GM12878 (cell line): ENCODE measurements at regions not wholly inside any gene's neighbourhood (a gene's known extent, or its start where the extent isn't known, plus 50 kb on each side); places are given as distances from the start of the nearest gene placed in this dataset.
A peak's percentile ranks its signal among the peaks of the same experiment; 100 is the strongest.

ENCODE experiments used
- ATAC-seq: fragments of 200-7000 bp; cut with Tn5 transposase; 3 replicates; pipeline ENCODE4 v1.9.1; 2020; ENCODE audit warnings: mild to moderate bottlenecking, moderate library complexity
- BruUV-seq: library from RNA; stranded (reverse); fragments of 400-500 nt; replicated peaks from 2 replicates; lab custom pipeline; 2021; lab: Mats Ljungman, UMichigan
- CTCF ChIA-PET: fragments of 300-600 bp; sonication (Branson Sonifier 250); formaldehyde crosslinking; extraction: SDS; loops from one replicate; lab custom pipeline; 2021; ENCODE audit warnings: inconsistent platforms; lab: Yijun Ruan, JAX
- POLR2A ChIA-PET: fragments of 350-600 bp; formaldehyde crosslinking; extraction: SDS; loops from one replicate; lab custom pipeline; 2021; ENCODE audit warnings: inconsistent platforms; lab: Charles Lee
- RAD21 ChIA-PET: fragments of 300-600 bp; sonication (Branson Sonifier 250); formaldehyde crosslinking; loops from one replicate; lab custom pipeline; 2023; ENCODE audit warnings: antibody characterized with exemption; ENCODE audit not compliant: unreplicated experiment; lab: Charles Lee
- SMC1A ChIA-PET: fragments of 300-600 bp; sonication (Branson Sonifier 250); formaldehyde crosslinking; loops from one replicate; lab custom pipeline; 2023; ENCODE audit not compliant: unreplicated experiment, uncharacterized antibody; lab: Charles Lee
- DNase-seq: peaks from one replicate; pipeline ENCODE4 v3.0.0-alpha.2; 2011; ENCODE audit warnings: low read depth, low spot score
- FAIRE-seq: peaks from 3 replicates; lab custom pipeline; 2011; peaks lifted over from hg19 to GRCh38; lab: Jason Lieb, UNC
- H2AFZ ChIP-seq: 2 replicates; pipeline ENCODE4 v1.6.0; 2011; ENCODE audit warnings: low read depth, low read length, control low read depth; ENCODE audit not compliant: control insufficient read depth
- H3K27ac ChIP-seq: 2 replicates; pipeline ENCODE4 v1.5.1; 2011; ENCODE audit warnings: control low read depth; ENCODE audit not compliant: control insufficient read depth, insufficient read depth
- H3K27me3 ChIP-seq, 2 experiments: replicated peaks in 1 of 2; 2 replicates each; pipeline versions ENCODE4 v1.6.0 to v1.6.1; 2011; ENCODE audit warnings: low read length in 1 of 2; ENCODE audit not compliant: control insufficient read depth in 2 of 2, insufficient read depth in 2 of 2
- H3K36me3 ChIP-seq, 2 experiments: 2 replicates each; pipeline ENCODE4 v1.5.1; 2011; ENCODE audit warnings: low read length in 1 of 2; ENCODE audit not compliant: control insufficient read depth in 2 of 2, insufficient read depth in 2 of 2
- H3K4me1 ChIP-seq: 2 replicates; pipeline ENCODE4 v1.6.1; 2011; ENCODE audit warnings: mild to moderate bottlenecking, low read length, moderate library complexity, mixed read lengths; ENCODE audit not compliant: control insufficient read depth, insufficient read depth
- H3K4me2 ChIP-seq: 2 replicates; pipeline ENCODE4 v1.6.0; 2011; ENCODE audit warnings: control low read depth; ENCODE audit not compliant: control insufficient read depth, insufficient read depth
- H3K4me3 ChIP-seq: fragments of 200-600 bp; sonication (generic); 2 replicates; pipeline ENCODE4 v1.5.1; 2016
- H3K79me2 ChIP-seq: 2 replicates; pipeline ENCODE4 v1.6.0; 2011; ENCODE audit warnings: low read length; ENCODE audit not compliant: control insufficient read depth, insufficient read depth
- H3K9ac ChIP-seq: 2 replicates; pipeline ENCODE4 v1.8.0; 2011; ENCODE audit warnings: low read length, control low read depth, mixed read lengths; ENCODE audit not compliant: control insufficient read depth, insufficient read depth
- H3K9me3 ChIP-seq: replicated peaks from 3 replicates; pipeline ENCODE4 v1.5.1; 2011; ENCODE audit warnings: mild to moderate bottlenecking, low read length; ENCODE audit not compliant: control insufficient read depth, insufficient read depth
- H4K20me1 ChIP-seq: 2 replicates; pipeline ENCODE4 v1.6.0; 2011; ENCODE audit not compliant: control insufficient read depth, insufficient read depth
- KAT2A ChIP-seq: conservative IDR thresholded peaks from 2 replicates; pipeline ENCODE4 v1.6.1; 2011; ENCODE audit warnings: low read depth, low read length; ENCODE audit not compliant: control insufficient read depth
- SIX5 ChIP-seq: IDR thresholded peaks from 2 replicates; pipeline ENCODE4 v1.6.1; 2011; ENCODE audit warnings: mild to moderate bottlenecking, low read depth, low read length, moderate library complexity; ENCODE audit not compliant: severe bottlenecking
- WGBS: methylation state at CpG from one replicate; pipeline ENCODE4 v1.1.6; 2016; ENCODE audit warnings: low lambda C conversion rate; ENCODE audit not compliant: insufficient replicate concordance, insufficient coverage; ENCODE audit errors: missing lambda C conversion rate; 5-methylcytosine and 5-hydroxymethylcytosine counted together
- in situ Hi-C: fragments of 300-500 bp; cut with MboI; formaldehyde crosslinking; loops from 9 replicates; pipeline ENCODE4 v1.14.3; 2018; ENCODE audit warnings: mixed read lengths
- intact Hi-C: fragments of 100-400 bp; cut with micrococcal nuclease; formaldehyde crosslinking; loops from one replicate; pipeline ENCODE4 v1.14.2; 2022; ENCODE audit not compliant: unreplicated experiment
- TF ChIP-seq, protein P1 (sequence below): fragments of 450-650 bp; IDR thresholded peaks from 2 replicates; pipeline ENCODE4 v1.6.1; 2014; ENCODE audit warnings: mild to moderate bottlenecking
- TF ChIP-seq, protein P2 (sequence below): fragments of 450-650 bp; IDR thresholded peaks from 2 replicates; pipeline ENCODE4 v1.6.1; 2016; ENCODE audit warnings: mild to moderate bottlenecking
- TF ChIP-seq, protein P3 (sequence below): fragments of 450-650 bp; IDR thresholded peaks from 2 replicates; pipeline ENCODE4 v1.6.1; 2017; ENCODE audit warnings: mild to moderate bottlenecking
- TF ChIP-seq, protein P4 (sequence below): fragments of 450-650 bp; formaldehyde crosslinking; IDR thresholded peaks from 2 replicates; pipeline ENCODE4 v1.5.0; 2022; ENCODE audit warnings: mild to moderate bottlenecking, missing genetic modification characterization

DNA sequence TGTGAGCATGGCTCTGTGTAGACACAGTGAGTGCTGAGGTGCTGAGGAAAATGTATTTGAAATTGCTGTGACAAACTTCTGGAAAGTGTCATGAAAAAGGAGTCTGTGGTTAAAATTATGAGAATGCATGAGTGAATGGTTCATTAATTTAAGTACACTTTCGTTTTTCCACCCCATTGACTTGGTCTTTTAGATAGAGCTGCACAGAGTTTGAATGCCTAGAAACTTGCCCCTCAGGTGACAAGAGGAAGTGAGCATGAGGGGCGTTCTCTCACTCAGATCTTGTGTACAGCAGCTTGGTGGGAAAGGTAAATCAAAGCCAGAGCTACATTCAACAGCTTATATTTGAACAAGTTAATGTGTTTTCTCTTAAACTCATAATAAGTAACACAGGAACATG is 296.8 kb downstream of the WDR72 start:
- Histone ChIP-seq H3K9ac (no peak overlapping the region), H3K4me3 (no peak overlapping the region), H3K4me1 (no peaks in the 10 kb centered on the region), H4K20me1 (no peaks in the 10 kb centered on the region), H3K36me3 (no peaks in the 10 kb centered on the region), H3K27me3 (no peaks in the 10 kb centered on the region), H3K79me2 (no peaks in the 10 kb centered on the region), H2AFZ (no peak overlapping the region), H3K4me2 (no peak overlapping the region), H3K9me3 (no peaks in the 10 kb centered on the region), H3K27ac (no peak overlapping the region)
- CTCF ChIA-PET = no interaction called here
- BruUV-seq = no TSS peak
- DNase-seq (no peak), ATAC-seq (peak; percentile 48), FAIRE-seq (no peak)
- SMC1A ChIA-PET = no interaction called here
- in situ Hi-C loops (no loop called here), intact Hi-C loops (no loop called here)
- 5% methylated on average over 2 of the region's 2 CpGs for WGBS
- TF ChIP-seq KAT2A = no peak
- POLR2A ChIA-PET = no interaction called here
- RAD21 ChIA-PET = no interaction called here

DNA sequence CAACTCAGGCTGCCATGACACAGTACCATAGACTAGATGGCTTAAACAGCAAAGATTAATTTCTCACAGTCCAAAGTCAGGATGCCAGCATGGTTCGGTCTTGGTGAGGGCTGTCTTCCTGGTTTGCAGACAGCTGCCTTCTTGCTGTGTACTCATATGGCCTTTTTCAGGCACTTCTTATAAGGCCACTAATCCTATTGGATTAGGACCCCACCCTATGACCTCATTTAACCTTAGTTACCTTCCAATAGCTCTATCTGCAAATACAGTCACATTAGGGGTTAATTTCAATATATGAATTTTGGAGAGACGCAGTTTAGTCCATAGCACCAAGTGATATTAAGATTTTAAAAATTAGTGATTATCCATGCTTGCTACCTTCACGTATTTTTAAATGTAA is 297.8 kb downstream of the WDR72 start:
- Histone ChIP-seq H3K79me2 (no peaks in the 10 kb centered on the region), H3K9ac (no peak overlapping the region), H3K4me3 (no peak overlapping the region)
- in situ Hi-C loops = no loop called here
- no peak for TF ChIP-seq SIX5
- TF ChIP-seq, protein P1, sequence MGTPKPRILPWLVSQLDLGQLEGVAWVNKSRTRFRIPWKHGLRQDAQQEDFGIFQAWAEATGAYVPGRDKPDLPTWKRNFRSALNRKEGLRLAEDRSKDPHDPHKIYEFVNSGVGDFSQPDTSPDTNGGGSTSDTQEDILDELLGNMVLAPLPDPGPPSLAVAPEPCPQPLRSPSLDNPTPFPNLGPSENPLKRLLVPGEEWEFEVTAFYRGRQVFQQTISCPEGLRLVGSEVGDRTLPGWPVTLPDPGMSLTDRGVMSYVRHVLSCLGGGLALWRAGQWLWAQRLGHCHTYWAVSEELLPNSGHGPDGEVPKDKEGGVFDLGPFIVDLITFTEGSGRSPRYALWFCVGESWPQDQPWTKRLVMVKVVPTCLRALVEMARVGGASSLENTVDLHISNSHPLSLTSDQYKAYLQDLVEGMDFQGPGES = no peak
- TF ChIP-seq, protein P2, sequence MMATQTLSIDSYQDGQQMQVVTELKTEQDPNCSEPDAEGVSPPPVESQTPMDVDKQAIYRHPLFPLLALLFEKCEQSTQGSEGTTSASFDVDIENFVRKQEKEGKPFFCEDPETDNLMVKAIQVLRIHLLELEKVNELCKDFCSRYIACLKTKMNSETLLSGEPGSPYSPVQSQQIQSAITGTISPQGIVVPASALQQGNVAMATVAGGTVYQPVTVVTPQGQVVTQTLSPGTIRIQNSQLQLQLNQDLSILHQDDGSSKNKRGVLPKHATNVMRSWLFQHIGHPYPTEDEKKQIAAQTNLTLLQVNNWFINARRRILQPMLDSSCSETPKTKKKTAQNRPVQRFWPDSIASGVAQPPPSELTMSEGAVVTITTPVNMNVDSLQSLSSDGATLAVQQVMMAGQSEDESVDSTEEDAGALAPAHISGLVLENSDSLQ = no peak
- TF ChIP-seq, protein P3, sequence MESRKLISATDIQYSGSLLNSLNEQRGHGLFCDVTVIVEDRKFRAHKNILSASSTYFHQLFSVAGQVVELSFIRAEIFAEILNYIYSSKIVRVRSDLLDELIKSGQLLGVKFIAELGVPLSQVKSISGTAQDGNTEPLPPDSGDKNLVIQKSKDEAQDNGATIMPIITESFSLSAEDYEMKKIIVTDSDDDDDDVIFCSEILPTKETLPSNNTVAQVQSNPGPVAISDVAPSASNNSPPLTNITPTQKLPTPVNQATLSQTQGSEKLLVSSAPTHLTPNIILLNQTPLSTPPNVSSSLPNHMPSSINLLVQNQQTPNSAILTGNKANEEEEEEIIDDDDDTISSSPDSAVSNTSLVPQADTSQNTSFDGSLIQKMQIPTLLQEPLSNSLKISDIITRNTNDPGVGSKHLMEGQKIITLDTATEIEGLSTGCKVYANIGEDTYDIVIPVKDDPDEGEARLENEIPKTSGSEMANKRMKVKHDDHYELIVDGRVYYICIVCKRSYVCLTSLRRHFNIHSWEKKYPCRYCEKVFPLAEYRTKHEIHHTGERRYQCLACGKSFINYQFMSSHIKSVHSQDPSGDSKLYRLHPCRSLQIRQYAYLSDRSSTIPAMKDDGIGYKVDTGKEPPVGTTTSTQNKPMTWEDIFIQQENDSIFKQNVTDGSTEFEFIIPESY = no peak
- TF ChIP-seq, protein P4, sequence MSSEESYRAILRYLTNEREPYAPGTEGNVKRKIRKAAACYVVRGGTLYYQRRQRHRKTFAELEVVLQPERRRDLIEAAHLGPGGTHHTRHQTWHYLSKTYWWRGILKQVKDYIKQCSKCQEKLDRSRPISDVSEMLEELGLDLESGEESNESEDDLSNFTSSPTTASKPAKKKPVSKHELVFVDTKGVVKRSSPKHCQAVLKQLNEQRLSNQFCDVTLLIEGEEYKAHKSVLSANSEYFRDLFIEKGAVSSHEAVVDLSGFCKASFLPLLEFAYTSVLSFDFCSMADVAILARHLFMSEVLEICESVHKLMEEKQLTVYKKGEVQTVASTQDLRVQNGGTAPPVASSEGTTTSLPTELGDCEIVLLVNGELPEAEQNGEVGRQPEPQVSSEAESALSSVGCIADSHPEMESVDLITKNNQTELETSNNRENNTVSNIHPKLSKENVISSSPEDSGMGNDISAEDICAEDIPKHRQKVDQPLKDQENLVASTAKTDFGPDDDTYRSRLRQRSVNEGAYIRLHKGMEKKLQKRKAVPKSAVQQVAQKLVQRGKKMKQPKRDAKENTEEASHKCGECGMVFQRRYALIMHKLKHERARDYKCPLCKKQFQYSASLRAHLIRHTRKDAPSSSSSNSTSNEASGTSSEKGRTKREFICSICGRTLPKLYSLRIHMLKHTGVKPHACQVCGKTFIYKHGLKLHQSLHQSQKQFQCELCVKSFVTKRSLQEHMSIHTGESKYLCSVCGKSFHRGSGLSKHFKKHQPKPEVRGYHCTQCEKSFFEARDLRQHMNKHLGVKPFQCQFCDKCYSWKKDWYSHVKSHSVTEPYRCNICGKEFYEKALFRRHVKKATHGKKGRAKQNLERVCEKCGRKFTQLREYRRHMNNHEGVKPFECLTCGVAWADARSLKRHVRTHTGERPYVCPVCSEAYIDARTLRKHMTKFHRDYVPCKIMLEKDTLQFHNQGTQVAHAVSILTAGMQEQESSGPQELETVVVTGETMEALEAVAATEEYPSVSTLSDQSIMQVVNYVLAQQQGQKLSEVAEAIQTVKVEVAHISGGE (CRISPR knock-in tag) = no peak
- TF ChIP-seq, all 136 proteins: peak for 0
- Histone ChIP-seq H3K27ac (no peak overlapping the region), H3K27me3 (no peaks in the 10 kb centered on the region), H2AFZ (no peak overlapping the region), H3K36me3 (no peaks in the 10 kb centered on the region), H3K4me2 (no peak overlapping the region), H3K4me1 (no peaks in the 10 kb centered on the region), H4K20me1 (no peaks in the 10 kb centered on the region), H3K9me3 (no peaks in the 10 kb centered on the region)
- WGBS = 12% methylated on average over 3 of the region's 3 CpGs
- RAD21 ChIA-PET = no interaction called here
- ATAC-seq = no peak
- FAIRE-seq = no peak
- SMC1A ChIA-PET = no interaction called here
- BruUV-seq = no TSS peak
- POLR2A ChIA-PET = no interaction called here
- CTCF ChIA-PET = no interaction called here
- DNase-seq = no peak
- intact Hi-C loops = no loop called here
